ENCODE measurements at regions not wholly inside any gene's neighbourhood (a gene's known extent, or its start where the extent isn't known, plus 50 kb on each side); places are given as distances from the start of the nearest gene placed in this dataset.
A peak's percentile ranks its signal among the peaks of the same experiment; 100 is the strongest.
"Not testable (repeated sequence)": the region's sequence is repeated elsewhere in the genome, so short reads cannot be mapped to it uniquely, and the experiment has no call there.

- Histone ChIP-seq H3K4me1 (ENCODE audit: control insufficient read depth in 1 of 2, insufficient read depth in 2 of 2, low read length in 2 of 2) (no peaks in the 10 kb centered on the region), H3K36me3 (ENCODE audit: control insufficient read depth in 1 of 2, insufficient read depth in 2 of 2, low read length in 2 of 2) (no peaks in the 10 kb centered on the region), H3K27ac (ENCODE audit: low read length) (no peak overlapping the region), H3K4me3 (ENCODE audit: low read depth in 1 of 2, low read length in 2 of 2) (no peak overlapping the region), H3K27me3 (ENCODE audit: low read depth, low read length) (no peaks in the 10 kb centered on the region), H3K9me3 (ENCODE audit: control insufficient read depth in 1 of 2, low read length in 2 of 2) (peaks cover 0 to 4% of the 10 kb centered on the region in 2 donors)
These were observed 199.8 kb upstream of the WDFY3 start for GRCh38 chr4:85166318-85166717.

DNA sequence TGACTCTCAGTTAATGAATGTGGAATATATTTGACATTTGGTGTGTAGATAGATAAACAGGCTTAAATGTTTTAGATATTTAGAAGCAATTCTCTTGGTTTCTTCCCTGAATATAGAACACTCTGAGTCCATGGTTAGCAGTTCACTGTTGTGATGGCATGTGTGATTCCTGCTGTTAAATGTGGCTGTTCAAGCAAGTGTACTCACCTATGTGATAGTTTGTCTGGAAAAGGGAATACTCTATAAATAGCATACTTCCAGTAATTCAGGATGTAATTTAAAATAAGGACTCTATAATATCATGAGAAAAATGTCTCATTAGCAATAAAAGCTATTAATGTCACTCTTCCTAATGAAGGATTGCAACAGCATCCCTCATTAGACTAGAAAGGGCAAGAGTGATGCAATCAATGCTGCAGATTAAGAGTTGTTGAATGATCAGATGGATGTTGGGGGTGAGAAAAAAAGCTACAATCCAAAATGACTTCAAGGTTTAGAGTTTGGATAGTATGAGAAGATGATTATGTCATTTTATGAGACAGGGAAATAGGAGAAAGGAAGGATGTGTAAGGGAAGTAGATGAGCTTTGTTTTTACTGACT, 201.8 kb upstream of the WDFY3 start:
- no peak overlapping the region for H3K4me3 ChIP-seq (ENCODE audit: low read depth in 1 of 2, low read length in 2 of 2)
- H3K27ac ChIP-seq (ENCODE audit: low read length), result no peak overlapping the region
- no peaks in the 10 kb centered on the region for H3K4me1 ChIP-seq (ENCODE audit: control insufficient read depth in 1 of 2, insufficient read depth in 2 of 2, low read length in 2 of 2)
- peaks cover 0 to 4% of the 10 kb centered on the region in 2 donors for H3K9me3 ChIP-seq (ENCODE audit: control insufficient read depth in 1 of 2, low read length in 2 of 2)
- no peaks in the 10 kb centered on the region for H3K27me3 ChIP-seq (ENCODE audit: low read depth, low read length)
- H3K36me3 ChIP-seq (ENCODE audit: control insufficient read depth in 1 of 2, insufficient read depth in 2 of 2, low read length in 2 of 2), result no peaks in the 10 kb centered on the region

- Histone ChIP-seq H3K4me3 (ENCODE audit: low read depth in 1 of 2, low read length in 2 of 2) (no peak overlapping the region), H3K27ac (ENCODE audit: low read length) (no peak overlapping the region), H3K27me3 (ENCODE audit: low read depth, low read length) (no peaks in the 10 kb centered on the region), H3K4me1 (ENCODE audit: control insufficient read depth in 1 of 2, insufficient read depth in 2 of 2, low read length in 2 of 2) (no peaks in the 10 kb centered on the region), H3K9me3 (ENCODE audit: control insufficient read depth in 1 of 2, low read length in 2 of 2) (no peaks in the 10 kb centered on the region), H3K36me3 (ENCODE audit: control insufficient read depth in 1 of 2, insufficient read depth in 2 of 2, low read length in 2 of 2) (no peaks in the 10 kb centered on the region)
These were observed 203.8 kb upstream of the WDFY3 start for GRCh38 chr4:85170241-85170640.

- no peaks in the 10 kb centered on the region for H3K9me3 ChIP-seq (ENCODE audit: control insufficient read depth in 1 of 2, low read length in 2 of 2)
- H3K4me1 ChIP-seq (ENCODE audit: control insufficient read depth in 1 of 2, insufficient read depth in 2 of 2, low read length in 2 of 2), result no peaks in the 10 kb centered on the region
- no peak overlapping the region for H3K4me3 ChIP-seq (ENCODE audit: low read depth in 1 of 2, low read length in 2 of 2)
- no peaks in the 10 kb centered on the region for H3K27me3 ChIP-seq (ENCODE audit: low read depth, low read length)
- no peaks in the 10 kb centered on the region for H3K36me3 ChIP-seq (ENCODE audit: control insufficient read depth in 1 of 2, insufficient read depth in 2 of 2, low read length in 2 of 2)
- no peak overlapping the region for H3K27ac ChIP-seq (ENCODE audit: low read length)
These were observed 208.7 kb upstream of the WDFY3 start for GRCh38 chr4:85175190-85175589.

GRCh38 chr4:85177092-85177491, 210.6 kb upstream of the WDFY3 start:
- no peaks in the 10 kb centered on the region for H3K36me3 ChIP-seq (ENCODE audit: control insufficient read depth in 1 of 2, insufficient read depth in 2 of 2, low read length in 2 of 2)
- H3K27ac ChIP-seq (ENCODE audit: low read length), result no peak overlapping the region
- no peak overlapping the region for H3K4me3 ChIP-seq (ENCODE audit: low read depth in 1 of 2, low read length in 2 of 2)
- H3K9me3 ChIP-seq (ENCODE audit: control insufficient read depth in 1 of 2, low read length in 2 of 2), result no peaks in the 10 kb centered on the region
- no peaks in the 10 kb centered on the region for H3K27me3 ChIP-seq (ENCODE audit: low read depth, low read length)
- no peaks in the 10 kb centered on the region for H3K4me1 ChIP-seq (ENCODE audit: control insufficient read depth in 1 of 2, insufficient read depth in 2 of 2, low read length in 2 of 2)

GRCh38 chr4:85177679-85178078, 211.2 kb upstream of the WDFY3 start:
- H3K4me1 ChIP-seq (ENCODE audit: control insufficient read depth in 1 of 2, insufficient read depth in 2 of 2, low read length in 2 of 2), result no peaks in the 10 kb centered on the region
- H3K27ac ChIP-seq (ENCODE audit: low read length), result no peak overlapping the region
- H3K9me3 ChIP-seq (ENCODE audit: control insufficient read depth in 1 of 2, low read length in 2 of 2), result no peaks in the 10 kb centered on the region
- H3K36me3 ChIP-seq (ENCODE audit: control insufficient read depth in 1 of 2, insufficient read depth in 2 of 2, low read length in 2 of 2), result no peaks in the 10 kb centered on the region
- H3K27me3 ChIP-seq (ENCODE audit: low read depth, low read length), result no peaks in the 10 kb centered on the region
- no peak overlapping the region for H3K4me3 ChIP-seq (ENCODE audit: low read depth in 1 of 2, low read length in 2 of 2)

- Histone ChIP-seq H3K36me3 (ENCODE audit: control insufficient read depth in 1 of 2, insufficient read depth in 2 of 2, low read length in 2 of 2) (no peaks in the 10 kb centered on the region), H3K27me3 (ENCODE audit: low read depth, low read length) (no peaks in the 10 kb centered on the region), H3K4me1 (ENCODE audit: control insufficient read depth in 1 of 2, insufficient read depth in 2 of 2, low read length in 2 of 2) (no peaks in the 10 kb centered on the region), H3K27ac (ENCODE audit: low read length) (no peak overlapping the region), H3K9me3 (ENCODE audit: control insufficient read depth in 1 of 2, low read length in 2 of 2) (no peaks in the 10 kb centered on the region), H3K4me3 (ENCODE audit: low read depth in 1 of 2, low read length in 2 of 2) (no peak overlapping the region)
These were observed 214.0 kb upstream of the WDFY3 start for GRCh38 chr4:85180533-85180932.

DNA sequence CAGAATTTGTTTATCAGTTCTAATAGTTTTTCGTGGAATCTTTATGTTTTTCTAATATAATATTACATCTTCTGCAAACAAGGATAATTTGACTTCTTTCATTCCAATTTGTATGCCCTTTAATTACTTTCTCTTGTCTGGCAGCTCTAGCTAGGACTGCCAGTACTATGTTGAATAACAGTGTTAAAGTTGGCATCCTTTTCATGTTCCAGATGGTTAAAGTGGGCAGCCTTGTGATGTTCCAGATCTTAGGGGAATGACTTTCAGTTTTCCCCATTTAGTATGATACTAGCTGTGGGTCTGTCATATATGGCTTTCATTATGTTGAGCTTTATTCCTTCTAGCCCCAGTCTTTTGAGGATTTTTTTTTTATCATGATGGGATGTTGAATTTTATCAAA, 220.6 kb upstream of the WDFY3 start:
- H3K36me3 ChIP-seq (ENCODE audit: control insufficient read depth in 1 of 2, insufficient read depth in 2 of 2, low read length in 2 of 2), result no peaks in the 10 kb centered on the region
- H3K4me1 ChIP-seq (ENCODE audit: control insufficient read depth in 1 of 2, insufficient read depth in 2 of 2, low read length in 2 of 2), result no peaks in the 10 kb centered on the region
- H3K9me3 ChIP-seq (ENCODE audit: control insufficient read depth in 1 of 2, low read length in 2 of 2), result no peaks in the 10 kb centered on the region
- no peak overlapping the region for H3K4me3 ChIP-seq (ENCODE audit: low read depth in 1 of 2, low read length in 2 of 2)
- no peaks in the 10 kb centered on the region for H3K27me3 ChIP-seq (ENCODE audit: low read depth, low read length)
- no peak overlapping the region for H3K27ac ChIP-seq (ENCODE audit: low read length)

GRCh38 chr4:85196015-85196414, 229.5 kb upstream of the WDFY3 start:
- H3K36me3 ChIP-seq (ENCODE audit: control insufficient read depth in 1 of 2, insufficient read depth in 2 of 2, low read length in 2 of 2); H3K27ac ChIP-seq (ENCODE audit: low read length); H3K27me3 ChIP-seq (ENCODE audit: low read depth, low read length); H3K4me1 ChIP-seq (ENCODE audit: control insufficient read depth in 1 of 2, insufficient read depth in 2 of 2, low read length in 2 of 2): not testable (repeated sequence)
- Histone ChIP-seq H3K9me3 (ENCODE audit: control insufficient read depth in 1 of 2, low read length in 2 of 2) (peaks cover 0 to 16% of the 10 kb centered on the region in 2 donors), H3K4me3 (ENCODE audit: low read depth in 1 of 2, low read length in 2 of 2) (peak overlapping the region in 1 of 2 donors; percentile 32)

- Histone ChIP-seq H3K9me3 (ENCODE audit: control insufficient read depth in 1 of 2, low read length in 2 of 2) (peaks cover 0 to 24% of the 10 kb centered on the region in 2 donors), H3K36me3 (ENCODE audit: control insufficient read depth in 1 of 2, insufficient read depth in 2 of 2, low read length in 2 of 2) (no peaks in the 10 kb centered on the region), H3K4me1 (ENCODE audit: control insufficient read depth in 1 of 2, insufficient read depth in 2 of 2, low read length in 2 of 2) (no peaks in the 10 kb centered on the region), H3K27me3 (ENCODE audit: low read depth, low read length) (no peaks in the 10 kb centered on the region), H3K27ac (ENCODE audit: low read length) (no peak overlapping the region), H3K4me3 (ENCODE audit: low read depth in 1 of 2, low read length in 2 of 2) (no peak overlapping the region)
These were observed 233.6 kb upstream of the WDFY3 start for GRCh38 chr4:85200106-85200505.

DNA sequence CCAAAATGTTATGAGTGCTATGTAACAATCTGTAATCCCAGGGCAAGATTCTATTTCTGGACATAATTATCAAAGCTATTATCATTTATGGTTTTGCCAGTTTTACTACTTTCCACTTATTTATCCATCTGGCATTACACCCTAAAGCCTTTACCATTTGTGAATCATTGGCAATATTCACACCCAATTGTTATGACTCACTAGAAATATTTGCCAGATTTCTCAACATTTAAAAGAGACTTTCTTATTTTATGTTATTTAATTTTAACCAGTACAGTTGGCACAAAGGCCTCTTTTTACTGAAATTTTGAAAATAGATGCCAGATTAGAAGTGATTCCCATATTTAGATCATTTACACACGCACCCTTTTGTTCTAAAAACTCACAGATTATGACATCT, 242.7 kb upstream of the WDFY3 start:
- no peak overlapping the region for H3K27ac ChIP-seq (ENCODE audit: low read length)
- no peaks in the 10 kb centered on the region for H3K36me3 ChIP-seq (ENCODE audit: control insufficient read depth in 1 of 2, insufficient read depth in 2 of 2, low read length in 2 of 2)
- H3K4me1 ChIP-seq (ENCODE audit: control insufficient read depth in 1 of 2, insufficient read depth in 2 of 2, low read length in 2 of 2), result no peaks in the 10 kb centered on the region
- no peak overlapping the region for H3K4me3 ChIP-seq (ENCODE audit: low read depth in 1 of 2, low read length in 2 of 2)
- H3K27me3 ChIP-seq (ENCODE audit: low read depth, low read length), result no peaks in the 10 kb centered on the region
- H3K9me3 ChIP-seq (ENCODE audit: control insufficient read depth in 1 of 2, low read length in 2 of 2), result peaks cover 0 to 8% of the 10 kb centered on the region in 2 donors

GRCh38 chr4:85210353-85210752, 243.9 kb upstream of the WDFY3 start:
- Histone ChIP-seq H3K36me3 (ENCODE audit: control insufficient read depth in 1 of 2, insufficient read depth in 2 of 2, low read length in 2 of 2) (no peaks in the 10 kb centered on the region), H3K27me3 (ENCODE audit: low read depth, low read length) (no peaks in the 10 kb centered on the region), H3K27ac (ENCODE audit: low read length) (no peak overlapping the region), H3K4me3 (ENCODE audit: low read depth in 1 of 2, low read length in 2 of 2) (no peak overlapping the region), H3K9me3 (ENCODE audit: control insufficient read depth in 1 of 2, low read length in 2 of 2) (peaks cover 0 to 4% of the 10 kb centered on the region in 2 donors), H3K4me1 (ENCODE audit: control insufficient read depth in 1 of 2, insufficient read depth in 2 of 2, low read length in 2 of 2) (no peaks in the 10 kb centered on the region)
